ENCODE measurements at regions not wholly inside any gene's neighbourhood (a gene's known extent, or its start where the extent isn't known, plus 50 kb on each side); places are given as distances from the start of the nearest gene placed in this dataset.
"Not testable (repeated sequence)": the region's sequence is repeated elsewhere in the genome, so short reads cannot be mapped to it uniquely, and the experiment has no call there.

- H3K4me3 ChIP-seq (replicated peaks; ENCODE audit: low read depth, low read length); DNase-seq (ENCODE audit: low read depth): not testable (repeated sequence)
Observed at GRCh38 chr15:53923741-53924140, 54.5 kb upstream of the UNC13C start.

- H3K4me3 ChIP-seq (replicated peaks; ENCODE audit: low read depth, low read length), result no peak overlapping the region
- no peak for DNase-seq (ENCODE audit: low read depth)
- no peak for TF ChIP-seq CTCF (IDR thresholded peaks at IDR 0.05; ENCODE audit: low read length, missing control alignments)
Observed at GRCh38 chr15:53918180-53919079, 59.8 kb upstream of the UNC13C start.

- DNase-seq (ENCODE audit: low read depth), result no peak
- no peak overlapping the region for H3K4me3 ChIP-seq (replicated peaks; ENCODE audit: low read depth, low read length)
- TF ChIP-seq CTCF (IDR thresholded peaks at IDR 0.05; ENCODE audit: low read length, missing control alignments), result no peak
Observed at GRCh38 chr15:53917109-53917508, 61.1 kb upstream of the UNC13C start.

- no peak overlapping the region for H3K4me3 ChIP-seq (replicated peaks; ENCODE audit: low read depth, low read length)
- DNase-seq (ENCODE audit: low read depth), result no peak
- no peak for TF ChIP-seq CTCF (IDR thresholded peaks at IDR 0.05; ENCODE audit: low read length, missing control alignments)
Observed at GRCh38 chr15:53911431-53911830, 66.8 kb upstream of the UNC13C start.

GRCh38 chr15:53910852-53911251, 67.4 kb upstream of the UNC13C start:
- TF ChIP-seq CTCF (IDR thresholded peaks at IDR 0.05; ENCODE audit: low read length, missing control alignments), result no peak
- no peak for DNase-seq (ENCODE audit: low read depth)
- H3K4me3 ChIP-seq (replicated peaks; ENCODE audit: low read depth, low read length), result no peak overlapping the region

- no peak for DNase-seq (ENCODE audit: low read depth)
- no peak overlapping the region for H3K4me3 ChIP-seq (replicated peaks; ENCODE audit: low read depth, low read length)
- TF ChIP-seq CTCF (IDR thresholded peaks at IDR 0.05; ENCODE audit: low read length, missing control alignments), result no peak
Observed at GRCh38 chr15:53910236-53910849, 67.9 kb upstream of the UNC13C start.

- no peak for DNase-seq (ENCODE audit: low read depth)
- no peak for TF ChIP-seq CTCF (IDR thresholded peaks at IDR 0.05; ENCODE audit: low read length, missing control alignments)
- H3K4me3 ChIP-seq (replicated peaks; ENCODE audit: low read depth, low read length), result no peak overlapping the region
Observed at GRCh38 chr15:53903129-53903528, 75.1 kb upstream of the UNC13C start.

- not testable (repeated sequence) for H3K4me3 ChIP-seq (replicated peaks; ENCODE audit: low read depth, low read length); DNase-seq (ENCODE audit: low read depth)
Observed at GRCh38 chr15:53893468-53893867, 84.8 kb upstream of the UNC13C start.

- H3K4me3 ChIP-seq (replicated peaks; ENCODE audit: low read depth, low read length), result not testable (repeated sequence)
Observed at GRCh38 chr15:53891862-53892261, 86.4 kb upstream of the UNC13C start.

More at GRCh38 chr15:53891862-53892261, 86.4 kb upstream of the UNC13C start:
- not testable (repeated sequence) for DNase-seq (ENCODE audit: low read depth)

Data from fibroblast of pulmonary artery (primary cell).